ENCODE measurements at regions not wholly inside any gene's neighbourhood (a gene's known extent, or its start where the extent isn't known, plus 50 kb on each side); places are given as distances from the start of the nearest gene placed in this dataset.

DNA sequence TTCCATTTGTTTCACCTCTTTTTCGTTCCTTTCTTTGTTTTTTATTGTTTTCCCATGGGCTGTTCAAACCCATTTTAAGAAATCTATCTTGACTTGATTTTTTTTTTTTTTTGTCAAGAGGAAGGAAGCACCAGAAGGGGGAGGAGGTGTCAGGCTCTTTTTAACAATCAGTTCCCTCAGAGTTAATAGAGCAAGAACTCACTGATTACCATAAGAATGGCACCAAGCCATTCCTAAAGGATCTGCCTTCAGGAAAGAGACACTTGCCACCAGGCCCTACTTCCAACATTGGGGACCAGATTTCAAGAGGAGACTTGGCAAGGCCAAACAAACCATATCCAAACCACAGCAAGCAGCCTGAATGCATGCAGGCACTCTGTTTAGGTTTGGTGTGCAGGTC, 168.0 kb downstream of the OTOR start:
- in situ Hi-C loops (cut with MboI) = no loop called here
- WGBS (ENCODE audit: insufficient coverage, insufficient replicate concordance, low lambda C conversion rate, missing lambda C conversion rate) = 0% methylated on average over 1 of the region's 1 CpG
- Histone ChIP-seq H4K20me1 (ENCODE audit: control insufficient read depth, insufficient read depth) (no peaks in the 10 kb centered on the region), H3K9me3 (replicated peaks; ENCODE audit: control insufficient read depth, insufficient read depth, low read length) (no peaks in the 10 kb centered on the region), H3K79me2 (ENCODE audit: control insufficient read depth, insufficient read depth, low read length) (no peaks in the 10 kb centered on the region), H3K4me1 (ENCODE audit: control insufficient read depth, insufficient read depth, low read length) (no peaks in the 10 kb centered on the region), H3K4me3 (no peak overlapping the region), H3K9ac (ENCODE audit: control insufficient read depth, insufficient read depth, low read length) (no peak overlapping the region), H3K27me3 (replicated peaks in 1 of 2; ENCODE audit: control insufficient read depth in 2 of 2, insufficient read depth in 2 of 2, low read length in 1 of 2) (no peaks in the 10 kb centered on the region), H3K27ac (ENCODE audit: control insufficient read depth, insufficient read depth) (no peak overlapping the region), H3K4me2 (ENCODE audit: control insufficient read depth, insufficient read depth) (no peak overlapping the region), H3K36me3 (ENCODE audit: control insufficient read depth in 2 of 2, insufficient read depth in 2 of 2, low read length in 1 of 2) (no peaks in the 10 kb centered on the region), H2AFZ (ENCODE audit: control insufficient read depth, low read depth, low read length) (no peak overlapping the region)
- TF ChIP-seq CREB1 (IDR thresholded peaks at IDR 0.05; ENCODE audit: low read depth) = no peak
- TF ChIP-seq, protein P1, sequence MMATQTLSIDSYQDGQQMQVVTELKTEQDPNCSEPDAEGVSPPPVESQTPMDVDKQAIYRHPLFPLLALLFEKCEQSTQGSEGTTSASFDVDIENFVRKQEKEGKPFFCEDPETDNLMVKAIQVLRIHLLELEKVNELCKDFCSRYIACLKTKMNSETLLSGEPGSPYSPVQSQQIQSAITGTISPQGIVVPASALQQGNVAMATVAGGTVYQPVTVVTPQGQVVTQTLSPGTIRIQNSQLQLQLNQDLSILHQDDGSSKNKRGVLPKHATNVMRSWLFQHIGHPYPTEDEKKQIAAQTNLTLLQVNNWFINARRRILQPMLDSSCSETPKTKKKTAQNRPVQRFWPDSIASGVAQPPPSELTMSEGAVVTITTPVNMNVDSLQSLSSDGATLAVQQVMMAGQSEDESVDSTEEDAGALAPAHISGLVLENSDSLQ (IDR thresholded peaks at IDR 0.05) = no peak
- no peak for TF ChIP-seq NR2F1 (conservative IDR thresholded peaks at IDR 0.05)
- no peak for TF ChIP-seq SREBF1 (IDR thresholded peaks at IDR 0.05; ENCODE audit: low read length)
- TF ChIP-seq SIN3A (IDR thresholded peaks at IDR 0.05; ENCODE audit: low read depth, low read length) = no peak
- TF ChIP-seq NFYB (IDR thresholded peaks at IDR 0.05; ENCODE audit: insufficient read depth, low read depth, low read length) = no peak
- no peak for TF ChIP-seq CHD1 (IDR thresholded peaks at IDR 0.05; ENCODE audit: low read depth, low read length)
- TF ChIP-seq, protein P2, sequence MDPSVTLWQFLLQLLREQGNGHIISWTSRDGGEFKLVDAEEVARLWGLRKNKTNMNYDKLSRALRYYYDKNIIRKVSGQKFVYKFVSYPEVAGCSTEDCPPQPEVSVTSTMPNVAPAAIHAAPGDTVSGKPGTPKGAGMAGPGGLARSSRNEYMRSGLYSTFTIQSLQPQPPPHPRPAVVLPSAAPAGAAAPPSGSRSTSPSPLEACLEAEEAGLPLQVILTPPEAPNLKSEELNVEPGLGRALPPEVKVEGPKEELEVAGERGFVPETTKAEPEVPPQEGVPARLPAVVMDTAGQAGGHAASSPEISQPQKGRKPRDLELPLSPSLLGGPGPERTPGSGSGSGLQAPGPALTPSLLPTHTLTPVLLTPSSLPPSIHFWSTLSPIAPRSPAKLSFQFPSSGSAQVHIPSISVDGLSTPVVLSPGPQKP (IDR thresholded peaks at IDR 0.05; ENCODE audit: low read depth, low read length) = no peak
- no peak for TF ChIP-seq ZNF217 (IDR thresholded peaks at IDR 0.05)
- TF ChIP-seq SPI1 (IDR thresholded peaks at IDR 0.05; ENCODE audit: borderline replicate concordance, insufficient read depth, low read depth, low read length) = no peak
- TF ChIP-seq, protein P3, sequence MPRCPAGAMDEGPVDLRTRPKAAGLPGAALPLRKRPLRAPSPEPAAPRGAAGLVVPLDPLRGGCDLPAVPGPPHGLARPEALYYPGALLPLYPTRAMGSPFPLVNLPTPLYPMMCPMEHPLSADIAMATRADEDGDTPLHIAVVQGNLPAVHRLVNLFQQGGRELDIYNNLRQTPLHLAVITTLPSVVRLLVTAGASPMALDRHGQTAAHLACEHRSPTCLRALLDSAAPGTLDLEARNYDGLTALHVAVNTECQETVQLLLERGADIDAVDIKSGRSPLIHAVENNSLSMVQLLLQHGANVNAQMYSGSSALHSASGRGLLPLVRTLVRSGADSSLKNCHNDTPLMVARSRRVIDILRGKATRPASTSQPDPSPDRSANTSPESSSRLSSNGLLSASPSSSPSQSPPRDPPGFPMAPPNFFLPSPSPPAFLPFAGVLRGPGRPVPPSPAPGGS (IDR thresholded peaks at IDR 0.05; ENCODE audit: borderline replicate concordance, insufficient read depth, low read depth, low read length, poor library complexity, severe bottlenecking) = no peak
- no peak for TF ChIP-seq SMARCA5 (IDR thresholded peaks at IDR 0.05)
- no peak for TF ChIP-seq SUPT20H (IDR thresholded peaks at IDR 0.05; ENCODE audit: borderline replicate concordance, control insufficient read depth, low read depth, low read length)
- no peak for TF ChIP-seq TARDBP (IDR thresholded peaks at IDR 0.05; ENCODE audit: borderline replicate concordance)
- TF ChIP-seq, protein P4, sequence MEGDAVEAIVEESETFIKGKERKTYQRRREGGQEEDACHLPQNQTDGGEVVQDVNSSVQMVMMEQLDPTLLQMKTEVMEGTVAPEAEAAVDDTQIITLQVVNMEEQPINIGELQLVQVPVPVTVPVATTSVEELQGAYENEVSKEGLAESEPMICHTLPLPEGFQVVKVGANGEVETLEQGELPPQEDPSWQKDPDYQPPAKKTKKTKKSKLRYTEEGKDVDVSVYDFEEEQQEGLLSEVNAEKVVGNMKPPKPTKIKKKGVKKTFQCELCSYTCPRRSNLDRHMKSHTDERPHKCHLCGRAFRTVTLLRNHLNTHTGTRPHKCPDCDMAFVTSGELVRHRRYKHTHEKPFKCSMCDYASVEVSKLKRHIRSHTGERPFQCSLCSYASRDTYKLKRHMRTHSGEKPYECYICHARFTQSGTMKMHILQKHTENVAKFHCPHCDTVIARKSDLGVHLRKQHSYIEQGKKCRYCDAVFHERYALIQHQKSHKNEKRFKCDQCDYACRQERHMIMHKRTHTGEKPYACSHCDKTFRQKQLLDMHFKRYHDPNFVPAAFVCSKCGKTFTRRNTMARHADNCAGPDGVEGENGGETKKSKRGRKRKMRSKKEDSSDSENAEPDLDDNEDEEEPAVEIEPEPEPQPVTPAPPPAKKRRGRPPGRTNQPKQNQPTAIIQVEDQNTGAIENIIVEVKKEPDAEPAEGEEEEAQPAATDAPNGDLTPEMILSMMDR (IDR thresholded peaks at IDR 0.05 in 2 of 3, conservative IDR thresholded peaks at IDR 0.05 in 1 of 3; ENCODE audit: control insufficient read depth in 2 of 3, extremely low read depth in 1 of 3, insufficient read depth in 1 of 3, low read depth in 3 of 3, low read length in 3 of 3) = no peak
- FAIRE-seq (no peak), ATAC-seq (no peak), DNase-seq (ENCODE audit: low read depth, low spot score) (no peak)
- ChIA-PET RAD21 (ENCODE audit: unreplicated experiment) (no interaction called here), CTCF (no interaction called here), POLR2A (no interaction called here), SMC1A (ENCODE audit: uncharacterized antibody, unreplicated experiment) (no interaction called here)
- intact Hi-C loops (cut with micrococcal nuclease; ENCODE audit: unreplicated experiment) = no loop called here
- no TSS peak for BruUV-seq (replicated peaks)
